ENCODE measurements at regions not wholly inside any gene's neighbourhood (a gene's known extent, or its start where the extent isn't known, plus 50 kb on each side); places are given as distances from the start of the nearest gene placed in this dataset.

DNA sequence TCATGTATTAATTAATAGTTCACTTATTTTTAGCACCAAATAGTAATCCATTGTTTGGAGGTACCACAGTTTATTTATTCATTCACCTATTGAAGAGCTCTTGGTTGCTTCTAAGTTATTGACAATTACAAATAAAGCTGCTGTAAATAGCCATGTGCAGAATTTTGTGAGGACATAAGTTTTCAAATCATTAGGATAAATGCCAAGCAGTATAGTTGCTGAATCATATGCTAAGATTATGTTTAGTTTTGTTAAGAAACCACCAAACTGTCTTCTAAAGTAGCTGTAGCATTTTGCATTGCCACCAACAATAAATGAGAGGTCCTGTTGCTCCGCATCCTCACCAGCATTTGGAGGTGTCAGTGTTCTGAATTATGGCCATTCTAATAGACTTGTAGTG is 2126.8 kb downstream of the PCDH9 start:
- no peak for DNase-seq

DNA sequence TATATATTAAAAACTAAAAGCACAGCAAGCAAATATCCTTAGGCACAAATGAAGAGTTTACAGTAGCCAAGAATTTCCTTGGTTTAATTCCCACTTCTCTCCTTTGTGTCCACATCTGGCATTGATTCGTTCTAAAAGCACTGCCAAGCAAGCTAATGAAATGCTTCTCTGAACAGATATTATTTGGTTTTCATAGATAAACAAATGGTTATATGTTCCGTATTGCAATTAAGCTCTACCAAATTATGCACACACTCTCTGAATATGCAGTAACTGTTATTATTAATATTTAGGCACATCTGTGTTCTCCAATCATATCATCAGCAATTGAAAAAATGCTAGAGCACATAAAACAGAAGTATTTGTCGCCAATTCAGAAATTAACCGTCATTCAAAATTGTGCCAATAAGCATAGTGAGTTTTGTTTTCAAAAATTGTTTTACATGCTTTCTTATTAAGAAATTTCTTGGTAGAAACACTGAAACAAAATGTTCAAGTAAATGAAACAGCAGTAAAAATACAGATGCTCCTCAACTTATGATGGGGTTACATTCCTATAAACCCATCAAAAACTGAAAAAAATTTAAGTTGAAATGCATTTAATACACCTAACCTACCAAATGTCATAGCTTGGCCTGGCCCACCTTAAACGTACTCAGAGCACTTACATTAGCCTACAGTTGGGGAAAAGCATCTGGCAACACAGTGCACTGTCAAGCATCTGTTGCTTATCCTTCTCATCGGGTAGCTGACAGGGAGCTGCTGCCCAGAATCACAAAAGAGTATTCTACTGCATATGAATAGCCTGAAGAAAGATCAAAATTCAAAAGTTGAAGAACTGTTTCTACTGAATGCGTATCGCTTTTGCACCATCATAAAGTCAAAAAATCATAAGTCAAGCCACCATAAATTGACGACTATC is 2134.7 kb downstream of the PCDH9 start:
- DNase-seq, result no peak

DNA sequence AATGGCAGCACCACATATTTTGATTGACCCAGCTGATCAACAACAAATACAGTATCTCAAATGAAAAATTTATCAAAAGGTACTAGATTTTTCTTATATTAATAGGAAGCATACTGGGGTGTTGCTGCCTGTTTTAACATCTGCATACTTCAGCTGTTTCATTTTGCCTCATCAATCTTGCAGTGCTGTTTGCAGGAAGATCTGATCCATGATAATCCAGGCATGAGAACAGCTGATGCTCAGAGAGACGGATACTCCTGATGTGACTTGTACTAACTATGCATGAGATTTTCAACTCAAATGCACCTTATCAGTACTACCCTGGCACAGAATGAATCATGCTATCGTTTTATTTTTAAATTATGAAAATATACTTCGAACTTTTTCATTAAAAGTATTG is 2136.8 kb downstream of the PCDH9 start:
- DNase-seq, result no peak

DNA sequence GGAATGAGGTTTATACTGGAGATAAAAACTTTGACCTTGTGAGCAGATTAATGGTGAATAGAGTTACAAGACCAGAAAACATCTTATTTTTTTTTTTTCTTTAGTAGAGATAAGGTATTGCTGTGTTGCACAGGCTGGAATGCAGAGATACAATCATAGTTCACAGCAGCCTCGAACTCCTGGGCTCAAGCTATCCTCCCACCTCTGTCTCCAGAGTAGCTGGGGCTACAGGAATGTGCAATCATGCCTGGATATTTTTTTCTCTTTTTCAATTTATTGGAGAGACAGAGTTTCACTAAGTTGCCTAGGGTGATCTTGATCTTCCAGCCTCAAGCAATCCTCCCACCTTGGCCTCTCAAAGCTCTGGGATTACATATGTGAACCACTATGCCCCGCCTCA is 2139.1 kb downstream of the PCDH9 start:
- DNase-seq, result no peak

DNA sequence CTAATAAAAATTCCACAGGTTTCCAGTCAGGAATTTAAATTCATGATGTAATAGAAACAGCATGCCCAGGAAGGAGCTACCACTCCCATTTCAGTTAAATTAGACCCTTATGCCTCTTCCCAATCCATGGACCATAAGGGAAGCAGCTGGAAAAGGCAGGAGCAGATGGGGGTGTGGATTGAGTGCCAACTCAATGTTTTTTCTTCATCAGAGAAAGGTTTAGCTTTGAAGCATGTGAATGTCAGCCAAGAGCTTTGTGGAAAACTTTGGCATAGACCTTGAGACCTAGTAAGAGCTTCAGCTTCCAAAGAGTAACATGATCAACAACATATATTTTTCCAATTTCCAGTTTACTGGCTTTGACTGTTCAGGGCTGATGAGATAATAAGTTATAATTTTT is 2139.9 kb downstream of the PCDH9 start:
- DNase-seq, result no peak

DNA sequence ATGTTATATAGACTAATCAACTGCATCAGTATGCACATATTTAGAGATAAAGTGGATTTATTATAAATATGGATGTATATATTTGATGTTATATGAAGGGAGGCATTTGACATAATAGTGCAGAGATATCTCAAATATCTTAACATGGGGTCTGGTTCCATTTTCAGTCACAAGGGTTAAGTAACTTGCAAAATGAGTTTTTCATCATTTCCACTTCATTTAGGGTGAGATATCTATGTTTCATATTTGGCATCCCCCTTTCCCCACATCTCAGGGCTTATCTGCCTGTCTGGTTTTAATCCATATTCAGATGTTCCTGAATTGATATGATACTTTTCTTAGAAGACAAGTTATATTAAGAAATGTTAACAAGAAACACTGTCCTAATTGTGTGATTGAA is 2141.2 kb downstream of the PCDH9 start:
- no peak for DNase-seq

DNA sequence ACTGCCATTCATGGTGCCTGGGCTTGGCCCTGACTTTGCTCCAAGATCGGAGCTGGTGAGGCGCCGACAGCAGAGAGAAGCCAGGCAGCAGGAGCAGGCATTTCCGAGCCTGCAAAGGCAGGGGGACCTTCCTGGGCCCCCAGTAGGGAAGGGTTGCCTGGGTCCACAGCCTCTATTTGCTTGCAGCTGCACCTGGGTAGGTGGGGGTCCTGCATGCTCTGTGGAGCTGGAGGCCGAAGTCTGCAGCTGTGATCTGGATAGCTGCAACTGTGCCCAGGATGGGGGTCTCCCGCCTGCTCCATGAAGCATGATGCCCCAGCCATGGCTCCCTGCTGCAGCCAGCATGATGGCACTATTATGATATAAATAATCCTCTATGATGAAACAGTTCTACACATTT is 2144.2 kb downstream of the PCDH9 start:
- no peak for DNase-seq

DNA sequence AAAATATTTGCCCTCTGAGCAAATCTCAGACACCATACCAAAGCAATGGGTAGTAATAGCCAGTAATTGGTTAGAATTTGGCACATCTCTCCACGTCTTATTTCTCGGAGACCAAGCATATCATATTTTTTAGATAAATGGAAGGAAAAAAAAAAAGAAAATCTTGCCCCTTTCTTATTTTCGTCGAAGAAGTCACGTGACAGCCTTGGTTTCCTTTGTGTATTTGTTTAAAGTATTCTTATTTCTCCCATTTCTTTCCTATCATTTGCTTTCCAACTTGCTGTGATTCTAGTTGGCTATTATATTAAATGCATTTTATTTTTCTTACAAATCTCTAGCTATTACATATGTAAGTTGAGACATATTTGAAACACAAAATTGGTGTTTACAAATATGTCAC is 2155.9 kb downstream of the PCDH9 start:
- no peak for DNase-seq

DNA sequence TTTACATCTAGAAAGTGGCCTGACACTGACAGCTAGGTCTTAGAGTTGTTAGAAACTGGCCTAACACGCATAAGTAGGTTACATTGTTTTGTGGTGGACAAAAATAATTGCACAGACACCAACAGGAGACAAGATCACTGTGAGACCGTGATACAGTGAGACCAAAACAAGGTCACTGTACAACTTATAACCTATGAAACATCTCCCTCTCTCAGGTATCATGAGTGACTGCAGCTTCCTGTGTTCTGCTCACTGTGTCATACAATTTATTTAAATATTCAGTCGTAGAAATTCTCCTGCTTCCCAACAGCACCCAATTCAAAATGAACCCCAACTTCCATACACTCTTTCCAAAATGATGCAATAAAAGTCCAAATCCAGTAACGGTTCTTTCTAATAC is 2165.2 kb downstream of the PCDH9 start:
- DNase-seq, result no peak

DNA sequence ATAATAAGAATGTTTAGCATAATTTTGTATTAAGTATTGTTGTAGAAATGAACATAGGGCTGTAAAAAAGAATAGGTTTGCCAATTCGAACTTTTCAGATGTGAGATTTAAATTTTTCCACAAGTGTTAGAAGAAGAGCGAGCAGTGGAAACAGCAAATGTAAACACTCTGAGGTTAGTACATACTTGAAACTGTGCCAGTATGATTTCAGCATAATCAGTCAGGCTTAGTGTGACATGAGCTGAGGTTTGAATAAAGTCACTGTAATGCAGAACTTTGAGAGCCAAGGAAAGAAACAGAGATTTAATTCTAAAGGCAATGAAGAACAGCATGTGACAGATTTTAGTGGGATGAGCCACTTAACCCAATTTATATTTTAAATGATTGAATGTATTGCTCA is 2166.4 kb downstream of the PCDH9 start:
- no peak for DNase-seq

DNA sequence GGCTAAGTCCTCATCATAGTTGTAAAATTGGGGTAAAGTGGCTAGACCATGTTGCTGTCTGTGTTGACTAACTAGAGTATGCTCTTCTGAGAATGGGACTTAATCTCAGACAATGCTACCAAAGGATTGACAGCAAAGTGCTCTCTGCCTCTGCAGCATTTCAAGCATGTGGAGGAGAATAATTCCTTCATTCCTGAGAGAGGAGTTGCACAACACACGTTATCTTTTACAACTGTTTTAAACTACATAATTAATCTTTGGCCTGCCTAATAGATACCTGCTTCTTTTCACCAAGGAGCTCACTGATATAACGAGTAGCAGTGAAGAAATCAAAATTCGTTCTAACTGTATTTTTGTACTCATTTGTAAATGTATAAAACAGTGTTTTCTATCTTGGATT is 2172.2 kb downstream of the PCDH9 start:
- no peak for DNase-seq

DNA sequence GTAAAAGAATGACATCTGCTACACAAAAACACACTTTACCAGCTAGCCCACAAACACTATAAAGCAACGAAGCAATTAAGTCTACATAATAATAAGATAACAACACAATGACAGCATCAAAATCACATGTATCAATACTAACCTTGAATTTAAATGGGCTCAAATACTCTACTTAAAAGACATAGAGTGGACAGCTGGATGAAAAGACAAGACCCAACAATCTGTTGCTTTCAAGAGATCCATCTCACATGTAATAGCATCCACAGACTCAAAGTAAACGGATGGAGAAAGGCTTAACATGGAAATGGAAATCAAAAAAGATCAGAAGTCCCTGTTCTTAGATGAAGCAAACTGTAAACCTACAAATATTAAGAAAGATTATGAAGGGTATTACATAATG is 2175.9 kb downstream of the PCDH9 start:
- no peak for DNase-seq

DNA sequence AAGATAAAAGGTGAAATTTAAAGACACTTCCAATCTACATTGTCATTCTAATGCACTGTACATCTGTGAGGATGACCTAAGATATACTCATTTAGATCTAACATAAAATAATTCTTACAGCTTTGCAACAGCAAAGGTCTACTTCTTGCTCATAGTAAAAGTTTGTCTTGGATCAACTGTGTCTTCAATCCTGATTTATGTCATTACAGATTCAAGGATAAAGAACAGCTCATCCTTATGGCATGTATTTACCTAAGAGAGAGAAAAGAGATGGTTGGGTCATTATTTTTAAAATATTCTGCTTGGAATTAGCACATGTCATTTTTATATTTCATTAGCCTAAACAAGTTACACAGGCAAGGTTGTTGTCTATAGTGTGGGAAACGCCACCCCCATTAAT is 2193.1 kb downstream of the PCDH9 start:
- no peak for DNase-seq

DNA sequence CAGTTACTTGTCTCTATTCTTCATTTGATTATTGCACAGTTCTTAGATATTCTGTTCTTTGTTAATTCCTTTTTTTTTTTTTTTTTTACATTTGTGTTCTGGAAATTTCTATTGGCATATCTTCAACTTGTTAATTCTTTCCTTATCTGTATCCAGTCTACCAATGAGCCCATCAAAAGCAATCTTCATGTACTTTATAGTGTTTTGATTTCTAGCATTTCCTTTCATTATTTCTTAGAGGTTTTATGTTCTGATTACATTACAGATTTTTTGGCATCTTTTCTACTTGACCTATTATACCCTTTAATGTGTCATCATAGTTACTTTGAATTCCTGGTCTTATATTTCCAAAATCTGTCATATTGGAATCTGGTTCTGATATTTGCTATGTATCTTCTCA is 2194.8 kb downstream of the PCDH9 start:
- no peak for DNase-seq

DNA sequence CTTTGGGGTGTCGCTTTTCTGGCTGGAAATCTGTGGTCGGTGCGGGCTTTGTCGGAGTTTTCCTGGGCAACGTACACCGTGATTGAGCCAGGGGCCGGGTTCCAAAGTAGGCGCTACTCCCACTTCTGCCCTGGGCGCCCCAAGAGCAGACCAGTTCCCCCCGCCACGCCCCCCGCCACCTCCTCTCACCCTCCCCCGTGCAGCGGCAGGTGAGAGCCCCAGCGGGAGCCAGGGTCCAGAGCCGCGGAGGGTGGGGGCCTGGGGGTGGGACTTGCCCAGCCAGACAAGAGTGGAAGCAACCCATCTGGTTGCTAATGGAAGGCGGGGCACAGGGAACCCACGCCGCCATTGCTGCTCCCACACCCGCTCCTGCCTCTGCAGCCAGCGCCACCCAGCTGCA is 2195.9 kb downstream of the PCDH9 start:
- DNase-seq, result no peak

DNA sequence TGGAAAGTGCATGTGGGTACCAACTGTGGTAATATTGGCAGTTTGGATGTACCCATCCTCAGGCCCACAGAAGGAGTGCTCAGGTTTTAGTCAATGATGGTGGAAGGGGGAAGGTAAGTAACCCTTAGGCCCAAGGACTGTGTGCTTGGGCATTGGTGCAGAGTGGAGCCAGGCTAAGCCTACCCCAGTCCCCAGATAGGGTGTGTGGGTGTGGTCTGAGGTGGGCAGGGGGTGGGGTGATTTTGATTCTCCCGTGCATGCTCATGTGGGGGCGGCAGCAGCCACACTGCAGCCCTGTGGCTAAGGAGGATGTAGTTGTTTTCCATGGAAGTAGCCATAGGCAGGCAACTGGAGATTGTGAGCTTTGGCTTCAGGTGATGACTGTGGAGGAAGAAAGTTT is 2197.3 kb downstream of the PCDH9 start:
- DNase-seq, result no peak

DNA sequence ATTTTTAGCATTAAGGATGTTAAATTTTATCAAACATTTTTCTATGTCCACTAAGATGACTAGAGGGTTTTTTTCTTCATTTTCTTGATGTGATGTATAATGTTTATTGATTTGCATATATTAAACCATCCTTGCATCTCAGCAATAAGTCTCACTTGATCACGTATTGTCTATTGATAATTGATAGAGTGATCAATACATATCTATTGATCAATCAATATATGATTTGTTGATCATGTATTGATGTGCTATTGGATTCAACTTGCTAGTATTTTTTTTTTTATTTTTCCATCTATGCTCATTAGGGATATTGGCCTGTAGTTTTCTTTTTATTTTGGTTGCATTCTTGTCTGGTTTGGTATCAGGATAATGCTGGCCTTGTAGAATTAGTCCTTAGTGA is 2202.0 kb downstream of the PCDH9 start:
- DNase-seq, result no peak

DNA sequence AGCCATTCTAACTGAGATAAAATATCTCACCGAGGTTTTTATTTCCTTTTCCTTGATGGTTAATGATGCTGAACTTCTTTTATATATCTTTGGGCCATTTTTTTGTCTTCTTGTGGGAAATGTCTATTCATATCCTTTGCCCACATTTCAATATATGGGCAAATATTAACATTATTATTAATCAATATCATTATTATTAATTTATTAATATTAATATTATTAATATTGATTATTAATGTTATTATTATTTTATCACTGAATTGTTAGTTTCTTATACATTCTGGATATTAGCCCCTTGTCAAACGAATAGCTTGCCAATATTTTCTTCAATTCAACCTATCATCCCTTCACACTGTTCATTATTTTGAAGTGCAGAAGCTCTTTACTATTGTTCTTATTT is 2203.6 kb downstream of the PCDH9 start:
- no peak for DNase-seq

DNA sequence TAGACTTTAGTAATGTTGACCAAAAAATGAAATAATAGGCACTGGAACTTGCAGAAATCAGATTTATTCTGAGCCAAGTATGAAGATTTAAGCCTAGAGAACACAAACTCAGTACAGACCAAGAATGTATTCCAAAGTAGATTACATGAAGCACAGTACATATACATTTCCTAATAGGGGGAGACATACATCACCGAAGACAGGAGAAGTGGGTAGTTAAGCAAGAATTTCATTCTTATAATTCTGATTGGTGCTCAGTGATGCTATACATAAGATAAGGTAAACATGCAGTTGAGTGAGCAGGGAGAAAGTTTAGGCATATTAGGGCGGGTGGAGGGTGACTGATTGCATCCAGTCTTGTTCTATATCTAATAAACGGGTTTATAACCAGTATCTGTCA is 2218.8 kb downstream of the PCDH9 start:
- DNase-seq, result no peak

DNA sequence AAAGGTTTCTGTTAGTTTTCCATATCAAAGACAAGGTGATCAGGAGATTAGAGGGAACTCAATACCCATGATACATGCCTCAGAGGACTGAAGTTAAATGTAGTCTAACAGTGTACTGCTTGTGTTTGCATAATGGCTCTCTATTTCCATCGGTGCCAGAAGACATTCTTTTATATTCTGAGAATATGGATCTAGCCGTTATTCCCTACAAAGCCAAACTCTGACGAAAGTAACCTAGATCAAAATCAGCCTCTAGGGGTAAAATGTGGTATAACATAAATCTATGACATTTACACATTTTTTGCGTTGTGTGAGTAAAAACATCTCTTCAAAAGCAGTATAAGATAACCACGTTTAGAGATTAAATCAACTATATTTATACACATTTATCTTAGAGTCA is 2232.7 kb downstream of the PCDH9 start:
- DNase-seq, result no peak

DNA sequence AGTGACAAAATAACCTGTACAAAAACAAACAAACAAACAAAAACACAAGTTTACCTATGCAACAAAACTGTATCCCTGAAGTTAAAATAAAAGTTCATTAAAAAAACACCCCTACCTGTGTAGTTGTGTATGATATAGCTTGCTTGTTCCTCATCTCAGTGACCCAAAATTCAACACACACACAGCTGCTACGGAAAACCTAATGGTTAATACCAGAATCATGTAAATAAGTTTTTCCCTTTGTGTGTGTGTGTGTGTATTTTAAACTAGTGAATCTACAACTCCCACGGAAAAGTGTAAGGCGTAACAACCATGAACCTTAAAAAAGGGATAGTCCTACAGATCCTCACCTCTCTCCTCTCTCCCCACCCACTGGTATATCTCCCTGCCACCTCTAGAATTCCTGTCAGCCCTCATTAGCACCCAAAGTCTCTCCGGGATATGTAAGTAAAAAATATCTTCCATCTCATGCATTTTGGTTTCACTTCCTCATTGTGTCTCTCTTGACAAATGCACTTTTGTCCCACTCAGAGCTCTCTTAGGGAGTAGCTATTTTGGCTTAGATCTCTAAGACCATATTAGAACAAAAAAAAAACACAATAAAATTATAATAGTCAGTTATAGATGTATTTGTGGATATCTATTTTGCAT is 2236.5 kb downstream of the PCDH9 start:
- DNase-seq, result no peak

DNA sequence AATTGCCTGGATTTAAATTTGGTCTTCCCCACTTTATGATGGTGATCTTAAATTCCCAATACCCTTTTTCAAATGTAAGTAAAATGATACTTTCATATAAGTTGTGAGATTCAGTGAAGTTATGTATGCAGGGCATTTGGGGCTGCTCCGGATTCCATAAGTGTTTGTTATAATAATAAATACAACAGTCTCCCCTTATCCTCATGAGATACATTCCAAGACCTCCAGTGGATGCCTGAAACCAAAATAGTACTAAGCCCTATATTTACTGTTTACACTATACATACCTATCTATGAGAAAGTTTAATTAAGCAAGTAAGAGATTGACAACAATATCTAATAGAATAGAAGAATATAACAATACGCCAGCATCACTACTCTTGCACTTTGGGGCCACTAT is 2237.8 kb downstream of the PCDH9 start:
- DNase-seq, result no peak

DNA sequence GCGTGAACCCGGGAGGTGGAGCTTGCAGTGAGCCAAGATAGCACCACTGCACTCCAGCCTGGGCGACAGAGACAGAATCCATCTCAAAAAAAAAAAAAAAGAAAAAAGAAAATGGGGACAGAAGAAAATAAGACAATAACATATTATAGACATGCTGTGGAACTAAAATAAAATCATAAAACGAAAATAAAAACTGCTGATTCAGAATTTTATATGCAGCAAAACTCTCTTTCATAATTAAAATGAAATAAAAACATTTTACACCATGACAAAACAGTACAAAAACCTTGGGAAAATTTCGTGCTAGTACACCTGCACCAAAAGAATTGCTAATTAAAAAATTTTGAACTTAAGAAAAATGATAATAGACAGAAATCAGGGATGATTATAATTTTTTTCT is 2245.1 kb downstream of the PCDH9 start:
- DNase-seq, result no peak

DNA sequence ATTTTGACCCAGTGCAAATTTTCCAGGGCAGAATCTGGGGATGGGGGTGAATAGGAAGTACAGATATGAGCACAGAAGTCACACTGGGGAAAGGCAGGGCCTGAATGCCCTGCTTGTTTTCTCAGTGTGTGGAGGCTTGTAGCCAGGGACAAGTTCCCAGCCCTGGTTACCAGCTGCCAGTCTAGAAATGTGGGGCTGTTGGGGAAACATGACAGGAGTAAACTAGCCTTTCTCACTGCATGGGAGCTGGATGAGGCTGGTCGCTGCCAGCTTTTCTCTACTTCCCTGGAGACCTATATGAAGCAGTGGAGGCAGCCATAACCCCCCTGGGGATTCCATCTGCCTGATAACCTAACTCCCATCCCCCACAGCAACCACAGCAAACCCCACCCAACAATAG is 2267.7 kb downstream of the PCDH9 start:
- DNase-seq, result no peak

DNA sequence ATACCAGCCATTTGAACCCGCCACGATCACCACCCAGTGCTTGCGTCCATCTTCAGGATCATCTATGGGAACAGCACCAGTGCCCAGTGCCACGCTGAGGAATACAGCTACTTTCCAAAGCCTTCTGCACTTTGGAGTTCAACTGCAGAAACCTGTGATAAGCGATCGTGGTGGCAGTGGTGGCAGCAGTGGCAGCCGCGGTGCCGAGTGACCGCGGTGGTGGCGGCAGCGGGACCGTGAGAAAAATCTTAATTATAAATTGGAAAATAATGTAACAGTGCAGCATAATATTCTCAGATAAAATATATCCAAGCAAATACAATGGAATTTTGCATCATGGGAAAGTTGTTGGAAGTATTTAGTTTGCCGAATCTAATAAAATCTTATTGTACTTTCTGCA is 2270.9 kb downstream of the PCDH9 start:
- no peak for DNase-seq

All from bone marrow (tissue), 2 donors.